ENCODE measurements at regions not wholly inside any gene's neighbourhood (a gene's known extent, or its start where the extent isn't known, plus 50 kb on each side); places are given as distances from the start of the nearest gene placed in this dataset.

- TF ChIP-seq SP140L (CRISPR knock-in tag; IDR thresholded peaks at IDR 0.05; ENCODE audit: borderline replicate concordance) = no peak
- TF ChIP-seq ZNF800 (CRISPR knock-in tag; IDR thresholded peaks at IDR 0.05) = no peak
- no peak for TF ChIP-seq ZNF569 (CRISPR knock-in tag; IDR thresholded peaks at IDR 0.05; ENCODE audit: borderline replicate concordance)
- TF ChIP-seq ZBTB7A (CRISPR knock-in tag; IDR thresholded peaks at IDR 0.05) = no peak
- no peak for TF ChIP-seq KDM6A (CRISPR knock-in tag; IDR thresholded peaks at IDR 0.05; ENCODE audit: low read depth)
- TF ChIP-seq SIX4 (CRISPR knock-in tag; IDR thresholded peaks at IDR 0.05) = no peak
- no peak for TF ChIP-seq KLF12 (CRISPR knock-in tag; IDR thresholded peaks at IDR 0.05; ENCODE audit: borderline replicate concordance)
- no peak for TF ChIP-seq ZNF672 (CRISPR knock-in tag; IDR thresholded peaks at IDR 0.05)
Measured at GRCh38 chrX:150044556-150044955, 106.3 kb upstream of the EOLA2 start (continued).

GRCh38 chrX:150047818-150048217 lies 109.5 kb upstream of the EOLA2 start:
- TF ChIP-seq SP140L (CRISPR knock-in tag; IDR thresholded peaks at IDR 0.05; ENCODE audit: borderline replicate concordance) (no peak), NR2F1 (CRISPR knock-in tag; IDR thresholded peaks at IDR 0.05) (no peak), ZNF761 (CRISPR knock-in tag; conservative IDR thresholded peaks at IDR 0.05) (no peak), ELF1 (CRISPR knock-in tag; IDR thresholded peaks at IDR 0.05) (no peak), KDM5A (IDR thresholded peaks at IDR 0.05; ENCODE audit: borderline replicate concordance, low read length) (no peak), TRIM24 (CRISPR knock-in tag; IDR thresholded peaks at IDR 0.05) (no peak), ZNF792 (CRISPR knock-in tag; IDR thresholded peaks at IDR 0.05) (no peak), ZNF251 (CRISPR knock-in tag; IDR thresholded peaks at IDR 0.05) (no peak)

More at GRCh38 chrX:150047818-150048217, 109.5 kb upstream of the EOLA2 start:
- Histone ChIP-seq H3K4me1 (ENCODE audit: insufficient read depth, low read length) (no peaks in the 10 kb centered on the region), H4K20me1 (ENCODE audit: insufficient read depth, low read length) (no peaks in the 10 kb centered on the region), H3K4me2 (ENCODE audit: low read depth, low read length) (no peak overlapping the region), H3K27ac (ENCODE audit: extremely low read length, insufficient read depth, low read length) (no peak overlapping the region), H3K9me3 (ENCODE audit: low read length) (no peaks in the 10 kb centered on the region), H3K27me3 (ENCODE audit: control insufficient read depth in 1 of 2, insufficient read depth in 2 of 2, low read length in 2 of 2) (no peaks in the 10 kb centered on the region), H3K4me3 (replicated peaks in 1 of 3; ENCODE audit: insufficient read depth in 1 of 3, low read depth in 2 of 3, low read length in 3 of 3) (no peak overlapping the region), H3K36me3 (replicated peaks in 1 of 2; ENCODE audit: control insufficient read depth in 1 of 2, insufficient read depth in 2 of 2, low read length in 2 of 2) (no peaks in the 10 kb centered on the region), H3K9ac (ENCODE audit: insufficient read depth, low read depth, low read length) (no peak overlapping the region), H3K79me2 (ENCODE audit: insufficient read depth, low read length) (no peaks in the 10 kb centered on the region), H2AFZ (ENCODE audit: low read length) (no peak overlapping the region)
- ATAC-seq (no peak), DNase-seq (ENCODE audit: low spot score) (no peak), FAIRE-seq (no peak)
- ChIA-PET POLR2A (no interaction called here), CTCF (ENCODE audit: low intra/inter-chr PET ratio, low total read pairs) (no interaction called here)
- 56% methylated on average over 4 of the region's 4 CpGs for WGBS (ENCODE audit: low lambda C conversion rate)
- intact Hi-C loops (cut with micrococcal nuclease; ENCODE audit: unreplicated experiment) (no loop called here), in situ Hi-C loops (cut with HindIII; ENCODE audit: extremely low pct_ligation_motif_present, low pct_unique_long_range_greater_than_20kb) (no loop called here)
- BruUV-seq (replicated peaks) = no TSS peak

All from HepG2 (cell line).